ENCODE measurements at regions not wholly inside any gene's neighbourhood (a gene's known extent, or its start where the extent isn't known, plus 50 kb on each side); places are given as distances from the start of the nearest gene placed in this dataset.

- DNase-seq (ENCODE audit: low spot score), result no peak
Measured at GRCh38 chr6:100267721-100268123, 197.0 kb downstream of the SIM1 start.

DNA sequence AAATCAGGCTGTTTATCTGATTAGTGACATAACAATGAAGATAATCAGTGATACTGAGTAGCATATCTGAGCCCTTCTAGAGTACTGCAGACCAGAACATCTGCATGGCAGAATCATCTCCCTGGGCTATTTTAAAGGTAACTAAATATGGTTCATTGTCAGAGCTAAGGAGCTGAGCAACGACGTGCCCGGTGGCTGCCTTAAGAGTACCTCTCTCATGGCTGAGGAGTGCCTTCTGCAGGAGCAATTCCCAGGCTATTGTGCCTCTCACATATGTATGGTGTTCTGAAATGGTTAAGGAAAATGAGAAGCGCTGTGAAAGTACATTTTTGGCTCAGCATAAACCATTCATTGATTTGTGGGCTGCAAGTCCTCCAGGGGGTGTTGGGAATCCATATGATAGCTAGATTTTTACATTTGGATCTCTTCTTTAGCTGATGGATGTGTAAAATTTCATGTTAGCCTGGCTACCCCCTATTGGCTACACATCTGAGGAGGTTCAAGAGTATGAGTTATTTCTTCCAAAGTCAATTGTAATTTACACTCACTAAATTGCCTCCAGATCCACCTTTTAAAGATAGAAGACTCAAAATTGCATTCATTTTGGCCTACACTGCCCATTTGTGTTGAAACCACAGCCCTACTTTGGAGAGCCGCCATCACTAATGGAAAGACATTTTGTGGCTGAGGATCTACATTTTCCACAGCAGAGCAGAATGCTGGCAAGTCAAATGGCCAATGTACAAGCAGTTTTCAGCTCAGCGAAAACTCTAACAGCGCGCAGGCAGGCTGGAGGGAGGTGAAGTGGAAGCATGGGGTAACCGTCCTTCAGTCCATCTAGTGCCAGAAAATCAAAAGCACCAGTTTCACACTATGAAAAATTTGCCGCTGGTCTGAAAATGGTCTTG is 198.0 kb downstream of the SIM1 start:
- no peak for DNase-seq (ENCODE audit: low spot score)

DNA sequence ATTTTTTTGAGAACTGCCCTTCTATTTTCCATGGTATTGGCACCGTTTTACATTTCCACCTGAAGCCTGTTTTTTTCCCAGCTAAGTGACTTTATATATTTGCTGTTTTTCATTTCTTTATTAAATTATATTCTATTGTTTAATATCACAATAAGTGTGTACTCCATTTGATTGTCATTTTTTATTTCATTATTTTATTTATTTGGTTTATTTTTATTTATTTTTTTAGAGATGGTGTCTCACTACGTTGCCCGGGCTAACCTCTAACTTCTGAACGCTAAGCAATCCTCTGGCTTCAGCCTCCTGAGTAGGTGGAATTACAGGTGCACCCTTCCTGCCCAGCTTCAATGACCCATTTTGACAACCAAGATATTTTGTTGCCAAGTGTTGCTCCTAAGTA is 202.6 kb downstream of the SIM1 start:
- DNase-seq (ENCODE audit: low spot score), result no peak

DNA sequence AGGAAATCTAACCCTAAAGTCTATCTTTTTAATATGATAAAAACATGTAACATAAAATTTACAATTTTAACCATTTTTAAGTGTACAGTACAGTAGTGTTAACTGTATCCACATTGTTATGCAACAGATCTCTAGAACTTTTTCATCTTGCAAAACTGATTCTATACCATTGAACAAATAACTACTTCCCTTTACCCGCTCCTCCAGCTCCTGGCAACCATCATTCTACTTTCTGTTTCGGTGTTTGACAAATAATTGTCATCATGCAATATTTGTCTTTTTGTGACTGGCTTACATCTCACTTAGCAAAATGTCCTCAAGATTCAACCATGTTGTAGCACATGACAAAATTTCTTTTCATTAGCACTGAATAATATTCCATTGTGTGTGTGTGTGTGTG is 203.2 kb downstream of the SIM1 start:
- DNase-seq (ENCODE audit: low spot score), result no peak

GRCh38 chr6:100260584-100260983 is 204.1 kb downstream of the SIM1 start:
- DNase-seq (ENCODE audit: low spot score), result no peak

- no peak for DNase-seq (ENCODE audit: low spot score)
Measured at GRCh38 chr6:100259865-100260264, 204.9 kb downstream of the SIM1 start.

DNA sequence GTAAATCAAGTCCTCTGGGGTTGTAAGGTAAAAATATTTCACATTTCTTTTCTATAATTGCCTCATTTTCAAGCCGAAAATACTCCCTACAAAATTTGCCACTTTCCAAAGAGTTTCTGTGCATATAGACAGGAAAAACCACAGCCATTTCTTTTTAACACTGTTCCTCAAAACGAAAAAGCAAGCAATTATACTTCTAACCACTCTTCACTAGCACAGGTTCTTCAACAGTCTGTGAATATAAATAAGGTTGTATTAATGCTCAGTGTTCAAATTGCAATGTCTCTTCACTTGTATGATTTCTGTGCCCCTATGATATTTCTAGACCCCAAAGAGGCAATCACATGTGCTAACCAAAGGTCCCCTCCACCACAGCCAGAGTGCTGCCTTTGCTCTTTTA is 206.0 kb downstream of the SIM1 start:
- DNase-seq (ENCODE audit: low spot score), result no peak

DNA sequence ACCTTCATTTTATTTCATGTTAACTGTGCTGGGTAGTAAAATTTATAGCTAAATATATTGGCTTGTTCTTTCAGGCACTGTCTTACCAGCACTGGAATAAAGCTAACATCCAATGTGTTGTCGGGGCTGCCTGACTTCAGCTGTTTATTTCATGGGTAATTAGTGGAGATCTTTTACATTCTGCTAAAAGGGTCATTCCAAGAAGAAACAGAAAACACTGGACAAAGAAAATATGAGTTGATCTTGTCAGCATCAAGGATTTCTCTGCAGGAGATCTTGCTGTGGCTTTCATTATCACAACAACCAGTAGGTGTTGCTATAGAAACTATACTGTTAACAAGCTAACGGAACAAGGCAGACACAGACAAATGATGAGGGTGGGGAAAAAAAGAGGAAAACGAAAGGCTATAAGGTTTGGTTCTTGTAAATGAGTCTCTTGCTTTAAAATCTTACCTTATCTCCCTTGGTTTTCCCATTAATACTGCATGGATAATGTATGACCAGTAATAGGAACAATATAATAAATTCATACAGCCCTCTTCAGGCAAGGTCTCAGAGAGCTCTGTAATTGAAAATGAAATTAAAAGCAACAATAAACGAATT is 206.8 kb downstream of the SIM1 start:
- no peak for DNase-seq (ENCODE audit: low spot score)

DNA sequence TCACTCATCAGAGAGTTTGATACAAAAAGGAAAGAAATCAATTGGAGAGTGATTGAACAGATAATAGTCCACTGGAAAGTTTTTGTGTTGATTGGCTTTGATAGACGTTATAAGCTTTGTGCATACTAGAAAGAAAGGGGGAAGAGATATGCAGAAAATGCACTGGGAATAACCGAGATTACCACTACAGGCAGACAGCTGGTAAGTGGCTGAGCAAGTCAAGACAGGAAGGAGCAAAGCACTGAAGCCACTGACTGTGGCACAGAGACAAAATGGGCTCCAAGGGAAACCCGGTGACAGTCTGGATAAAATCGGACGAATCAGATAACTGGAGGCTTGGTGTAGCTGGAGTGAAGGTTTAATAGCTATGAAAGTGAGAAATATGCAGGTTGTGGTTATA is 209.0 kb downstream of the SIM1 start:
- no peak for DNase-seq (ENCODE audit: low spot score)

- no peak for DNase-seq (ENCODE audit: low spot score)
Measured at GRCh38 chr6:100247123-100247522, 217.6 kb downstream of the SIM1 start.

GRCh38 chr6:100246206-100246605 is 218.5 kb downstream of the SIM1 start:
- no peak for DNase-seq (ENCODE audit: low spot score)

GRCh38 chr6:100240798-100241197 is 223.9 kb downstream of the SIM1 start:
- DNase-seq (ENCODE audit: low spot score), result no peak

DNA sequence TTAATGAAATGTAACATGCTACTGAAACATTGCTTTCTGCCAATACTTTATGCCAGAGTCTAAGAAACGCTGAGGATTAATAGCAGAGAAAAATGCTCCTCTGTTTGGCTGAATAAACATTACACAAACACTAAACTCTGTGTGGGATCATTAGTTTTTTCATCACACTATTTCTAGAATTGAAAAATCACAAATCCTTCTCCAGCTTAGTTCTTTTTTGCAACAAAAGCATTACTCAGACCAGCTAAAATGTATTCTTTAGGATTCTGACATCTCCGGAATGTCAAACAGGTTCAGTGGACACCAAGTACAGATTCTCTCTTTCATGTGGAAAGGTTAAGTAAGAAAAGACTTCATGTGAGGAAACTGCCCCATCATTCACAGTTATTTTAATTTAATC is 226.9 kb downstream of the SIM1 start:
- DNase-seq (ENCODE audit: low spot score), result no peak

DNA sequence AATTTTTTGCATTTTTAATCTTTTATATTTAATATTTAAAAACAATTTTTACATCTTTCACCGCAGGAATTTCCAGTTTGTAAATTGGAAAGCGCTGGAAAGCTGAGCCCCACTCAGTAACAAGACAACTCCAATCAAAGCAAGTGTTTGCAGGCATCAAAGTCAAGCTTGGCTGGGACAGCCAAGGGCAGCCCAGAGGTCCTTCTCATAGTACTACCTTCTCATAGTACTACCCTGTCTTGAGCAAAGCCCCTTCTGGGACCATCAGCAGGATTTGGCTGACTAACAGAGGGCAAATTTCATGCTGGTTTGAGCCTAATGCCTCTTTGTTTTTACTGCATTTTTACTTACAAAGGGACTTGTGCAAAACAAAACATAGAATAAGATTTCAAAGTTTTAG is 228.3 kb downstream of the SIM1 start:
- no peak for DNase-seq (ENCODE audit: low spot score)

- no peak for DNase-seq (ENCODE audit: low spot score)
Measured at GRCh38 chr6:100235631-100236030, 229.1 kb downstream of the SIM1 start.

- DNase-seq (ENCODE audit: low spot score), result no peak
Measured at GRCh38 chr6:100234625-100235024, 230.1 kb downstream of the SIM1 start.

DNA sequence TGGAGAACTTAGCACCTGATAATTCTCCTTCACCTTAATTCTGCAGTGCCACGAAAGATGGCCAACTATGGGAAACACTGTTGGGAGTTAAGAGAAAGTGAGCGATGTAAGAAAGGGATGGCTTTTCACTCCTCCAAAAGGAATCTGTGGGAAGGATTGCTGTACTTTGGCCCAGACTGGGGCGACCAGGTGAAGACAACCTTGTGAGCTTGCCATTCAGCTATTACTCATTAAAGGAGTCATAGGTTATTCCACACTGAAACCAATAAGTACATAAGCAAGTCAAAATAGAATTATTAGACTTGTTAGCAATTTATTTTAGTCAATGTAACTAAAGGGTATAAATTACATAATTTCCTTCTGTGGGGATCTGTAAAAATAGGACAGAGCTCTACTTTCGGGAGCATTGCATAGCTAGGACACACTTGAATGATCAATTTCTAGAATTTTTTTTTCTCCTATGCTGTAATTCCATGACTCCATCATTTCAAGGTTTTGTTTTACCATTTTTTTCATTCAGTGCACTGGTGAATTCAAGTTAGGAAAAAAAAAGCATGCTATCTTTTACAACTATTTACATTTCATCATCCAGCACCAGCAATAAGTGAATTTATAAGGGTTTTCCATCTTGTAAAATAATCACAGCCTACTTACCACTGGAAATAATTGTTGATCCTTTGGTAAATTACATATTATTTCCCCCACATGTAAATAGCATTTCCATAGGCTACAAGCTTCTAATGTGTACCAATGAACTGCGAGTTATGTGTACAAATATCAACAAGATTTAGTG is 231.7 kb downstream of the SIM1 start:
- no peak for DNase-seq (ENCODE audit: low spot score)

- no peak for DNase-seq (ENCODE audit: low spot score)
Measured at GRCh38 chr6:100230953-100231316, 233.8 kb downstream of the SIM1 start.

DNA sequence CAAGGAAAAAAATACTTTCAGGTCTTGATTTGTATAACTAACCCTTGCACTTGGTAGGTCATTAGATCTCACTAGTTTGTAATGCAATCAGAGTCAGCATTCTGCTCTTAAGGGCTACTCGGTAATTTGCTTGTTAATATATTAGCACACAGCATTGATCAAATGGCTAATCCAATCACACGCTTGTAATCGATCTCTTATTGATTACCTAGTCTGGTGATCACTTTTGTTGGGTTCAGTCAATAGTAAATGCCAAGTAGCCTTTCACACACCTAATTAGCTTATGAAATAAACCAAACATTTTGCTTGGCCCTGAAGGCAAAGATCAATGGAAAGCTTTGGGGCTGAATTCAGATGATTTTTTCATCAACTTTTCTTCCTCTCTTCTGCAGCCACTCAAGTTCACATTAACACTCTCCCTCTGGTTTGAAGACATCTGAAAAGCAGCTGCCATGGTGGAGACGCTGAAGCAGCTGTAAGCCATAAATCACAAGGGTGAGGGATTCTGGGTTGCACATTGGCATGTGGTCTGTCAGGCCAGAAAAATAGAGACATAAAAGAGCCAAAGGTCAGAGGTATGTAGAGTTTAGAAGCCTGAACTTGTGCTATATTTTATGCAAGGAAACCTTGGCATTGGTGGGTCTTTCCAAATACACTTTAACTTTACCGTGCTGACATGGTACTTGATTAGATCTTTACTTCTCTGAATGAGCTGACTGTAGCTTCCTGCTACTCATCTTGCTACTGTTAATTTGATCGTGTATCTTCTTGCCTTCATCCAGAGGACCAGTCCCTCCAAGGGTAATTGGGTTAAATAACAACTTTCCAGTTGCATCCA is 234.4 kb downstream of the SIM1 start:
- no peak for DNase-seq (ENCODE audit: low spot score)

- no peak for DNase-seq (ENCODE audit: low spot score)
Measured at GRCh38 chr6:100229512-100229911, 235.2 kb downstream of the SIM1 start.

- peak; percentile 96 for DNase-seq (ENCODE audit: low spot score)
Measured at GRCh38 chr6:100228834-100229441, 234.9 kb upstream of the MCHR2 start.

GRCh38 chr6:100228437-100228833 is 234.4 kb upstream of the MCHR2 start:
- no peak for DNase-seq (ENCODE audit: low spot score)
